ENCODE measurements at regions not wholly inside any gene's neighbourhood (a gene's known extent, or its start where the extent isn't known, plus 50 kb on each side); places are given as distances from the start of the nearest gene placed in this dataset.

- H3K4me2 ChIP-seq (ENCODE audit: extremely low read depth, insufficient read depth, low read length), result no peak overlapping the region
- no peaks in the 10 kb centered on the region for H3K9me3 ChIP-seq (ENCODE audit: control insufficient read depth, insufficient read depth, low read depth, low read length)
- no peaks in the 10 kb centered on the region for H3K4me1 ChIP-seq (ENCODE audit: control insufficient read depth, extremely low read depth, insufficient read depth, low read length)
- no peak overlapping the region for H3K4me3 ChIP-seq (replicated peaks in 1 of 4; ENCODE audit: control extremely low read depth in 1 of 4, insufficient read depth in 1 of 4, low read depth in 3 of 4, low read length in 4 of 4)
- no peak overlapping the region for H3K27ac ChIP-seq (ENCODE audit: insufficient read depth, low read length)
- no peaks in the 10 kb centered on the region for H3K27me3 ChIP-seq (ENCODE audit: control insufficient read depth, insufficient read depth, low read length)
- no peak for DNase-seq (ENCODE audit: low read depth in 2 of 2)
- no peaks in the 10 kb centered on the region for H3K79me2 ChIP-seq (ENCODE audit: control insufficient read depth, insufficient read depth, low read length)
- no peak for TF ChIP-seq EZH2 (IDR thresholded peaks at IDR 0.05; ENCODE audit: low read length, missing control alignments)
- TF ChIP-seq CTCF (conservative IDR thresholded peaks at IDR 0.05 in 1 of 2, IDR thresholded peaks at IDR 0.05 in 1 of 2; ENCODE audit: low read depth in 1 of 2, low read length in 2 of 2), result no peak
- H3K36me3 ChIP-seq (ENCODE audit: control insufficient read depth, insufficient read depth, low read length), result no peaks in the 10 kb centered on the region
- H4K20me1 ChIP-seq (ENCODE audit: control insufficient read depth, extremely low read depth, insufficient read depth, low read length), result no peaks in the 10 kb centered on the region
- no peak overlapping the region for H2AFZ ChIP-seq (ENCODE audit: low read length)
- no peak overlapping the region for H3K9ac ChIP-seq (ENCODE audit: insufficient read depth, low read length)
Measured at GRCh38 chr15:37246856-37247255, 146.5 kb upstream of the MEIS2 start.

GRCh38 chr15:37249249-37249648 lies 148.9 kb upstream of the MEIS2 start:
- Histone ChIP-seq H3K27ac (ENCODE audit: insufficient read depth, low read length) (no peak overlapping the region), H3K27me3 (ENCODE audit: control insufficient read depth, insufficient read depth, low read length) (no peaks in the 10 kb centered on the region), H3K4me1 (ENCODE audit: control insufficient read depth, extremely low read depth, insufficient read depth, low read length) (no peaks in the 10 kb centered on the region), H2AFZ (ENCODE audit: low read length) (no peak overlapping the region), H3K4me2 (ENCODE audit: extremely low read depth, insufficient read depth, low read length) (no peak overlapping the region), H3K9ac (ENCODE audit: insufficient read depth, low read length) (no peak overlapping the region), H3K4me3 (replicated peaks in 1 of 4; ENCODE audit: control extremely low read depth in 1 of 4, insufficient read depth in 1 of 4, low read depth in 3 of 4, low read length in 4 of 4) (no peak overlapping the region), H3K36me3 (ENCODE audit: control insufficient read depth, insufficient read depth, low read length) (no peaks in the 10 kb centered on the region), H3K79me2 (ENCODE audit: control insufficient read depth, insufficient read depth, low read length) (no peaks in the 10 kb centered on the region), H3K9me3 (ENCODE audit: control insufficient read depth, insufficient read depth, low read depth, low read length) (no peaks in the 10 kb centered on the region), H4K20me1 (ENCODE audit: control insufficient read depth, extremely low read depth, insufficient read depth, low read length) (no peaks in the 10 kb centered on the region)
- no peak for DNase-seq (ENCODE audit: low read depth in 2 of 2)
- TF ChIP-seq CTCF (conservative IDR thresholded peaks at IDR 0.05 in 1 of 2, IDR thresholded peaks at IDR 0.05 in 1 of 2; ENCODE audit: low read depth in 1 of 2, low read length in 2 of 2) (no peak), EZH2 (IDR thresholded peaks at IDR 0.05; ENCODE audit: low read length, missing control alignments) (no peak)

- no peak overlapping the region for H3K9ac ChIP-seq (ENCODE audit: insufficient read depth, low read length)
- no peak for DNase-seq (ENCODE audit: low read depth in 2 of 2)
- H3K79me2 ChIP-seq (ENCODE audit: control insufficient read depth, insufficient read depth, low read length), result no peaks in the 10 kb centered on the region
- H3K27ac ChIP-seq (ENCODE audit: insufficient read depth, low read length), result no peak overlapping the region
- H3K4me1 ChIP-seq (ENCODE audit: control insufficient read depth, extremely low read depth, insufficient read depth, low read length), result no peaks in the 10 kb centered on the region
- H3K9me3 ChIP-seq (ENCODE audit: control insufficient read depth, insufficient read depth, low read depth, low read length), result no peaks in the 10 kb centered on the region
- H3K36me3 ChIP-seq (ENCODE audit: control insufficient read depth, insufficient read depth, low read length), result no peaks in the 10 kb centered on the region
- no peak overlapping the region for H2AFZ ChIP-seq (ENCODE audit: low read length)
- H3K4me3 ChIP-seq (replicated peaks in 1 of 4; ENCODE audit: control extremely low read depth in 1 of 4, insufficient read depth in 1 of 4, low read depth in 3 of 4, low read length in 4 of 4), result no peak overlapping the region
- TF ChIP-seq CTCF (conservative IDR thresholded peaks at IDR 0.05 in 1 of 2, IDR thresholded peaks at IDR 0.05 in 1 of 2; ENCODE audit: low read depth in 1 of 2, low read length in 2 of 2), result no peak
- no peak for TF ChIP-seq EZH2 (IDR thresholded peaks at IDR 0.05; ENCODE audit: low read length, missing control alignments)
- no peaks in the 10 kb centered on the region for H4K20me1 ChIP-seq (ENCODE audit: control insufficient read depth, extremely low read depth, insufficient read depth, low read length)
- H3K4me2 ChIP-seq (ENCODE audit: extremely low read depth, insufficient read depth, low read length), result no peak overlapping the region
- no peaks in the 10 kb centered on the region for H3K27me3 ChIP-seq (ENCODE audit: control insufficient read depth, insufficient read depth, low read length)
Measured at GRCh38 chr15:37252530-37252929, 152.2 kb upstream of the MEIS2 start.

Data from fibroblast of lung (primary cell).